ENCODE measurements at regions not wholly inside any gene's neighbourhood (a gene's known extent, or its start where the extent isn't known, plus 50 kb on each side); places are given as distances from the start of the nearest gene placed in this dataset.

GRCh38 chr6:91144126-91144525, 557.3 kb upstream of the MAP3K7 start:
- no peaks in the 10 kb centered on the region for H3K4me1 ChIP-seq (ENCODE audit: control insufficient read depth in 3 of 3, insufficient read depth in 3 of 3, low read length in 3 of 3)
- H3K27me3 ChIP-seq (ENCODE audit: control insufficient read depth in 3 of 3, insufficient read depth in 3 of 3, low read length in 3 of 3): no peaks in the 10 kb centered on the region
- no peaks in the 10 kb centered on the region for H3K36me3 ChIP-seq (ENCODE audit: control insufficient read depth in 3 of 3, insufficient read depth in 3 of 3, low read length in 3 of 3)

GRCh38 chr6:91142154-91142553, 555.3 kb upstream of the MAP3K7 start:
- no peak overlapping the region for H3K4me3 ChIP-seq (ENCODE audit: low read length in 3 of 3)
- no peaks in the 10 kb centered on the region for H3K4me1 ChIP-seq (ENCODE audit: control insufficient read depth in 3 of 3, insufficient read depth in 3 of 3, low read length in 3 of 3)
- H3K36me3 ChIP-seq (ENCODE audit: control insufficient read depth in 3 of 3, insufficient read depth in 3 of 3, low read length in 3 of 3): no peaks in the 10 kb centered on the region
- no peak overlapping the region for H3K27ac ChIP-seq (ENCODE audit: low read depth, low read length)
- no peak overlapping the region for H3K9ac ChIP-seq (ENCODE audit: low read depth in 1 of 3, low read length in 3 of 3)
- H3K27me3 ChIP-seq (ENCODE audit: control insufficient read depth in 3 of 3, insufficient read depth in 3 of 3, low read length in 3 of 3): no peaks in the 10 kb centered on the region
- H3K9me3 ChIP-seq (ENCODE audit: control insufficient read depth in 3 of 3, low read length in 3 of 3): no peaks in the 10 kb centered on the region

More at GRCh38 chr6:91144126-91144525, 557.3 kb upstream of the MAP3K7 start:
- no peak overlapping the region for H3K9ac ChIP-seq (ENCODE audit: low read depth in 1 of 3, low read length in 3 of 3)
- H3K27ac ChIP-seq (ENCODE audit: low read depth, low read length): no peak overlapping the region
- no peaks in the 10 kb centered on the region for H3K9me3 ChIP-seq (ENCODE audit: control insufficient read depth in 3 of 3, low read length in 3 of 3)
- H3K4me3 ChIP-seq (ENCODE audit: low read length in 3 of 3): no peak overlapping the region

GRCh38 chr6:91141346-91141745, 554.5 kb upstream of the MAP3K7 start:
- Histone ChIP-seq H3K27ac (ENCODE audit: low read depth, low read length) (no peak overlapping the region), H3K4me1 (ENCODE audit: control insufficient read depth in 3 of 3, insufficient read depth in 3 of 3, low read length in 3 of 3) (no peaks in the 10 kb centered on the region), H3K9me3 (ENCODE audit: control insufficient read depth in 3 of 3, low read length in 3 of 3) (no peaks in the 10 kb centered on the region), H3K9ac (ENCODE audit: low read depth in 1 of 3, low read length in 3 of 3) (no peak overlapping the region), H3K36me3 (ENCODE audit: control insufficient read depth in 3 of 3, insufficient read depth in 3 of 3, low read length in 3 of 3) (no peaks in the 10 kb centered on the region), H3K4me3 (ENCODE audit: low read length in 3 of 3) (no peak overlapping the region), H3K27me3 (ENCODE audit: control insufficient read depth in 3 of 3, insufficient read depth in 3 of 3, low read length in 3 of 3) (no peaks in the 10 kb centered on the region)

DNA sequence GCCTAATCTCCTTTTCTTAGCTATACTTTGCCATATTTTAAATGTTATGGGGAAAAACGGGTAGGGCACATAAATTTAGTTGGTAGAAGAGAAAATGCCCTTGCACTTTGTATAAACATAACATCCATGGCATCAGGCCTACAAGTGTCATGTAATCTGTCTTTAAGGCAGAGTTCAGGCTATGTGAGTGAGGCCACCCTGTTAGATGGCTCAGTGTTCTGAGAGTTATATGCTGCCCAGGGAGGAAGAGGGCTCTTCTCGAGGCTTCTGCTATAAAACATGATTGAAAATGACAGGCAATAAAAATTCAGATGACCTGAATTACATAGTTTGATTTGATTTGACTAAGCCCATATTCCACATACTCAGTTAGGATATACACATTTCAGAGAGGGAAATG, 553.6 kb upstream of the MAP3K7 start:
- Histone ChIP-seq H3K9me3 (ENCODE audit: control insufficient read depth in 3 of 3, low read length in 3 of 3) (no peaks in the 10 kb centered on the region), H3K4me3 (ENCODE audit: low read length in 3 of 3) (no peak overlapping the region), H3K9ac (ENCODE audit: low read depth in 1 of 3, low read length in 3 of 3) (no peak overlapping the region), H3K27me3 (ENCODE audit: control insufficient read depth in 3 of 3, insufficient read depth in 3 of 3, low read length in 3 of 3) (no peaks in the 10 kb centered on the region), H3K4me1 (ENCODE audit: control insufficient read depth in 3 of 3, insufficient read depth in 3 of 3, low read length in 3 of 3) (no peaks in the 10 kb centered on the region), H3K36me3 (ENCODE audit: control insufficient read depth in 3 of 3, insufficient read depth in 3 of 3, low read length in 3 of 3) (no peaks in the 10 kb centered on the region), H3K27ac (ENCODE audit: low read depth, low read length) (no peak overlapping the region)

DNA sequence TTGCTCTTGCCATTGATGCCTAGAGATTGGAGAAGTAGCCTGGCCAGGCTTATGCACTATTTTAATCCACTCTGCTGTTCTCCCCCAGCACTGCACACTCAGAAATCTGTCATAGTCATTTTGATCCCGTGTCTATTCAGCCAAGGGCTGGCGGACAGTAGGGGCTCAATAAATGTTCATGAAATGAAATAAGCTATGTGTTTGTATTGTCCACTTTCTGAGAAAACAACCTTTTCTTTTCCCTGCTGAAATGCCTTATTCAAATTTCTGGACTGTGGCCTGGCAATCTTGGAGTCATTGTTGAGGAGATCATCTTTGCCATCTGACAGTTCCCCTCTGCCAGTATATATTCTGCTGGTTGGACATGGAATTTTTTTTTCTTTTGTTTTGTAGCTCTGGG, 550.4 kb upstream of the MAP3K7 start:
- H3K27ac ChIP-seq (ENCODE audit: low read depth, low read length): no peak overlapping the region
- H3K4me3 ChIP-seq (ENCODE audit: low read length in 3 of 3): no peak overlapping the region
- H3K9me3 ChIP-seq (ENCODE audit: control insufficient read depth in 3 of 3, low read length in 3 of 3): no peaks in the 10 kb centered on the region
- no peaks in the 10 kb centered on the region for H3K4me1 ChIP-seq (ENCODE audit: control insufficient read depth in 3 of 3, insufficient read depth in 3 of 3, low read length in 3 of 3)
- H3K9ac ChIP-seq (ENCODE audit: low read depth in 1 of 3, low read length in 3 of 3): no peak overlapping the region
- no peaks in the 10 kb centered on the region for H3K36me3 ChIP-seq (ENCODE audit: control insufficient read depth in 3 of 3, insufficient read depth in 3 of 3, low read length in 3 of 3)
- no peaks in the 10 kb centered on the region for H3K27me3 ChIP-seq (ENCODE audit: control insufficient read depth in 3 of 3, insufficient read depth in 3 of 3, low read length in 3 of 3)

DNA sequence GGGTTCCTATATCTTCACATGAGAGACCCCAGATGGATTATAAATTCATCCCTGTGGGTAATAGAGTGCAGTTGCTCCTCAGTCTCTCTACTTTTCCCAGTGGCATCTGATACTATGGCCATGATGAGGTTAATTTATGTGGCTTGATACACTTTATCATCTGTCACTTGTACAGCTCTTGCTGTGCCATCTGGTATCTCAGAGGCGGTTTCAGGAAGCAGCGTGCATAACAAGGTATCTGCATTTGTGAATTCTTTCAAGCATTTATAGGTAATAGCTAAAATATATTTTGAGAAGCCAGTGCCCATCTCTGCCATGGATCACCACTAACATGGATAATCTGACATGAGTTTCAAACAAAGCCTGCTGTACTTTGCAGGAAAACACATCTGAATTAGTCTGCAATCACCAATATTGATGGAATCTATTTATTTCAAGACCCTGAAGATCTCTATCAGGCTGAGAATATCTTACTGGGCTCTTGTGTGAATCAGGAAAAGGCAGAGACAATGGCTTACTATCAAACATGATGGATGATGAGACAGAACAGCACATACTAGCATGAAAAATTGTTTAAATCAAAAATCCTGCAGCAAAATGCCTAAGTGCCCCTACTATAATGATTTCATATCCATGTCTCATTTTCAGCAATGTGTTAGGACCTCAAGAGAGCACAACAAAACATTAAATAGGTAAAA, 548.7 kb upstream of the MAP3K7 start:
- no peaks in the 10 kb centered on the region for H3K36me3 ChIP-seq (ENCODE audit: control insufficient read depth in 3 of 3, insufficient read depth in 3 of 3, low read length in 3 of 3)
- H3K27ac ChIP-seq (ENCODE audit: low read depth, low read length): no peak overlapping the region
- H3K4me3 ChIP-seq (ENCODE audit: low read length in 3 of 3): no peak overlapping the region
- no peaks in the 10 kb centered on the region for H3K4me1 ChIP-seq (ENCODE audit: control insufficient read depth in 3 of 3, insufficient read depth in 3 of 3, low read length in 3 of 3)
- no peaks in the 10 kb centered on the region for H3K27me3 ChIP-seq (ENCODE audit: control insufficient read depth in 3 of 3, insufficient read depth in 3 of 3, low read length in 3 of 3)
- no peaks in the 10 kb centered on the region for H3K9me3 ChIP-seq (ENCODE audit: control insufficient read depth in 3 of 3, low read length in 3 of 3)
- no peak overlapping the region for H3K9ac ChIP-seq (ENCODE audit: low read depth in 1 of 3, low read length in 3 of 3)

GRCh38 chr6:91132461-91132860, 545.6 kb upstream of the MAP3K7 start:
- Histone ChIP-seq H3K27me3 (ENCODE audit: control insufficient read depth in 3 of 3, insufficient read depth in 3 of 3, low read length in 3 of 3) (no peaks in the 10 kb centered on the region), H3K4me3 (ENCODE audit: low read length in 3 of 3) (no peak overlapping the region), H3K9ac (ENCODE audit: low read depth in 1 of 3, low read length in 3 of 3) (no peak overlapping the region), H3K4me1 (ENCODE audit: control insufficient read depth in 3 of 3, insufficient read depth in 3 of 3, low read length in 3 of 3) (no peaks in the 10 kb centered on the region), H3K9me3 (ENCODE audit: control insufficient read depth in 3 of 3, low read length in 3 of 3) (no peaks in the 10 kb centered on the region), H3K36me3 (ENCODE audit: control insufficient read depth in 3 of 3, insufficient read depth in 3 of 3, low read length in 3 of 3) (no peaks in the 10 kb centered on the region), H3K27ac (ENCODE audit: low read depth, low read length) (no peak overlapping the region)

- Histone ChIP-seq H3K36me3 (ENCODE audit: control insufficient read depth in 3 of 3, insufficient read depth in 3 of 3, low read length in 3 of 3) (no peaks in the 10 kb centered on the region), H3K9me3 (ENCODE audit: control insufficient read depth in 3 of 3, low read length in 3 of 3) (no peaks in the 10 kb centered on the region), H3K4me3 (ENCODE audit: low read length in 3 of 3) (no peak overlapping the region), H3K27ac (ENCODE audit: low read depth, low read length) (no peak overlapping the region), H3K9ac (ENCODE audit: low read depth in 1 of 3, low read length in 3 of 3) (no peak overlapping the region), H3K27me3 (ENCODE audit: control insufficient read depth in 3 of 3, insufficient read depth in 3 of 3, low read length in 3 of 3) (no peaks in the 10 kb centered on the region), H3K4me1 (ENCODE audit: control insufficient read depth in 3 of 3, insufficient read depth in 3 of 3, low read length in 3 of 3) (no peaks in the 10 kb centered on the region)
These were observed 543.3 kb upstream of the MAP3K7 start for GRCh38 chr6:91130126-91130525.

DNA sequence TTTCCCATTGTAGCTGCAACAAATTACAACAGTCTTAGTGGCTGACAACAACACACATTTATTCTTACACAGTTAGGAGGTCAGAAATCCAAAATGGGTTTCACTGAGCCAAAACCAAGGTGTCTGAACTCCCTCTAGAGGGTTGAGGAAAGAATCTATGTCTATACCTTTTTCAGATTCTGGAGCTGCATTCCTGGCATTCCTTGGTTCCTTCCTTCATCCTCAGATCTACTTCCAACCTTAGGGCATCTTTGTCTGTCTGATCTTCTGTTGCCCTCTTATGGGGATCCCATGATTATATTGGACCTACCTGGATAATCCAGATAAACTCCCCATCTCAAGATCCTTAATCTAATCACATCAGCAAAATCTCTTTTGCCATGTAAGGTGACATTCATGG, 540.9 kb upstream of the MAP3K7 start:
- Histone ChIP-seq H3K4me3 (ENCODE audit: low read length in 3 of 3) (no peak overlapping the region), H3K27me3 (ENCODE audit: control insufficient read depth in 3 of 3, insufficient read depth in 3 of 3, low read length in 3 of 3) (no peaks in the 10 kb centered on the region), H3K36me3 (ENCODE audit: control insufficient read depth in 3 of 3, insufficient read depth in 3 of 3, low read length in 3 of 3) (no peaks in the 10 kb centered on the region), H3K27ac (ENCODE audit: low read depth, low read length) (no peak overlapping the region), H3K4me1 (ENCODE audit: control insufficient read depth in 3 of 3, insufficient read depth in 3 of 3, low read length in 3 of 3) (no peaks in the 10 kb centered on the region), H3K9me3 (ENCODE audit: control insufficient read depth in 3 of 3, low read length in 3 of 3) (no peaks in the 10 kb centered on the region), H3K9ac (ENCODE audit: low read depth in 1 of 3, low read length in 3 of 3) (no peak overlapping the region)

DNA sequence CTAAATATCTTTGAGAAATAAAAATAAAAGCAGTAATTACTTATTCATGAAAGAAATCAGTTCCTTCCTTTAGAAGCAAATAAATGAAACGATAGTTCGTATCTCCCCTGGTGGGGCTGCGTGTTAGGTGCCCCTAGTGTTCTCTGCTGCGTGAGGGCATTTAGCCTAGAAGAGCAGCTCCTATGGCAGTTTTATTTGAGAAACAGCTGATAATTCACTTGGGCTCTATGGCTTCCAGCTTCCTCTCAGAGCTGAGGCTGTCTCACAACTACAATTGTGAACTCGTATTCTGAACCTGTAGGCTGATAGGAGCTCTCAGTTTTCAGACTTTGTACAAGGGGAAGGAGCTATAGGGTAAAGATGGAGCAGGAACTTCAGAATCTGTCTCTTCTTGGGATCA, 540.0 kb upstream of the MAP3K7 start:
- no peak overlapping the region for H3K27ac ChIP-seq (ENCODE audit: low read depth, low read length)
- H3K27me3 ChIP-seq (ENCODE audit: control insufficient read depth in 3 of 3, insufficient read depth in 3 of 3, low read length in 3 of 3): no peaks in the 10 kb centered on the region
- no peak overlapping the region for H3K4me3 ChIP-seq (ENCODE audit: low read length in 3 of 3)
- no peaks in the 10 kb centered on the region for H3K4me1 ChIP-seq (ENCODE audit: control insufficient read depth in 3 of 3, insufficient read depth in 3 of 3, low read length in 3 of 3)
- no peaks in the 10 kb centered on the region for H3K36me3 ChIP-seq (ENCODE audit: control insufficient read depth in 3 of 3, insufficient read depth in 3 of 3, low read length in 3 of 3)
- no peaks in the 10 kb centered on the region for H3K9me3 ChIP-seq (ENCODE audit: control insufficient read depth in 3 of 3, low read length in 3 of 3)
- H3K9ac ChIP-seq (ENCODE audit: low read depth in 1 of 3, low read length in 3 of 3): no peak overlapping the region

All from skeletal muscle tissue (tissue), 3 donors.